NT2/D1 (cell line): ENCODE measurements at regions not wholly inside any gene's neighbourhood (a gene's known extent, or its start where the extent isn't known, plus 50 kb on each side); places are given as distances from the start of the nearest gene placed in this dataset.

Source experiments
- SUZ12 ChIP-seq: IDR thresholded peaks from 2 replicates; pipeline ENCODE4 v1.6.1; 2011; ENCODE audit not compliant: insufficient read length, insufficient read depth; ENCODE audit errors: extremely low read depth
- YY1 ChIP-seq: IDR thresholded peaks from 2 replicates; pipeline ENCODE4 v1.6.1; 2011; ENCODE audit not compliant: insufficient read length, insufficient read depth
- ZNF274 ChIP-seq: IDR thresholded peaks from 2 replicates; pipeline ENCODE4 v1.6.1; 2011; ENCODE audit warnings: mild to moderate bottlenecking, low read depth, low read length

GRCh38 chr16:60741810-60742209 is 1294.4 kb downstream of the CDH8 start:
- no peak for TF ChIP-seq ZNF274
- no peak for TF ChIP-seq SUZ12
- TF ChIP-seq YY1, result no peak
